ENCODE measurements at regions not wholly inside any gene's neighbourhood (a gene's known extent, or its start where the extent isn't known, plus 50 kb on each side); places are given as distances from the start of the nearest gene placed in this dataset.
"Not testable (repeated sequence)": the region's sequence is repeated elsewhere in the genome, so short reads cannot be mapped to it uniquely, and the experiment has no call there.

DNA sequence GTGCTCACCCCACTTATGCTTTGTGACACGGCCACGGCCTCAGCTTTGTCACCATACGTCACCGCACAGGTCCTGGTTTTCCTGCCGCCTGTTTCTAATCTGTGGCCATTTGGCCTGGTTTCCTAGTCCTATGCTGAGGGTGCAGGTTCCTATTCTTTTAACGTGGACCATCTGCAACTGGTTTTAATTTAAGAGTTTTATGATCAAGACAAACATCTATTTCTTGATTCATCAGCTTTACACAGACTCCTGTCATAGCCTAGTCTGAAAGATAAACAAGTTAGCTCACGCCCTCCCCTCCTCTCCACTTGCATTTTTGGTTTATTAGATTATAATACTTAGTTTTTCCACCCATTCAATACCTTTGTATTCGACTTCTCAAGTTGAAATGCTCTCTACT, 97.5 kb upstream of the RPS6KA2 start:
- DNase-seq (ENCODE audit: low spot score) = no peak

DNA sequence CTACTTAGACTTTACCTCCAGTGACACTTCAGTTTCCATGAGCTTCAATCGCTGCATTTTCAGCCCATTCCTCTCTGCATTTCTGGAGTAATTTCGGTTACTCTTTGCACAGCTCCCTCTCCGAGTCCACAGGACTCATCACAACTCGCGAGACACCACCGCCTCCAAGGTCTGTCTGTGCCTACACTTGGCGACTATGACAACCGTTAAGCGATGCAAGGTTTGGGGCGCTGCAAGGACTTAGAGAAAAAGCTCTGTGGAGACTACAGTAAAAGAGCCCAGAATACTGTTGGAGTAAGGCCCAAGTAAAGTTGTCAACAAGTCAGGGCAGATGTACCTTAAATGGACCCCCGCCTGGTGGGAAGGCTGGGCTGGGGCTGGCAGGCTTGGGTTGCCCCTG, 95.7 kb upstream of the RPS6KA2 start:
- DNase-seq (ENCODE audit: low spot score) = no peak

DNA sequence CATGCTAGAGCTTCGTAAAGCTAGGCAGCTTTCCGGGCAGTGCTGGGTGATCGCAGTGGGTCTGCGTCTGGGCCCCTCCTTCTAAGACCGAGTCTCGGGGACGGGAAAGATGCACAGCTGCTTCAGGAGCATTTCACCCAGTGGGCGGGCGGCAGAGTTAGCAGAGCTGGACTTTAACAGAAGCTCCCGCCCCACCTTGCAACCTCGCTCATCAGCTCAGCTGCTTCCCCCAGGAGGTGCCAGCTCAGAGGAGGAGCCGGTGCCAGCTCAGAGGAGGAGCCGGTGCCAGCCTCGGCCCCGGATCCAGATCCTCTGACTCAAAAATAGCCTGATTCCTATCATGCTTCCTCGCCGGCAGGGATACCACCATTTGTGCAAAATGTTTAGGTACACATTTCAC, 94.5 kb upstream of the RPS6KA2 start:
- no peak for DNase-seq (ENCODE audit: low spot score)

DNA sequence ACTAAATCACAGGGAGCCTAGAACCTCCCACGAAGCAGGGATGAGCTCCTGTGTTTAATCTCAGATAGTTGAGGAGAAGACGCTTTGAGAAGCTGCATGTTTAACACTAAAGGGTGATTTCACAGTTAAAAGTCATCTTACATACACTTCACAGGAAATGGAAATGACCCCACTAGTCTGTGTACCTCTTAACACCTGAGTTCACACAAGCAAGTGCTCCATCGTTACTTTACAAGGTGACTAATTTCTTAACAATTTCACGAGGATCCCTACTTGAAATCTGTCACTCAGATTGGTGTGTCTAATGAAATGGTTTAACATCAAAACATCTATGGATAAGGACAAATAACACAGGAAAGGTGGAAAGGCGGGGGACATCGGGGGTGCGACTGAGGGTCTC, 93.8 kb upstream of the RPS6KA2 start:
- no peak for DNase-seq (ENCODE audit: low spot score)

DNA sequence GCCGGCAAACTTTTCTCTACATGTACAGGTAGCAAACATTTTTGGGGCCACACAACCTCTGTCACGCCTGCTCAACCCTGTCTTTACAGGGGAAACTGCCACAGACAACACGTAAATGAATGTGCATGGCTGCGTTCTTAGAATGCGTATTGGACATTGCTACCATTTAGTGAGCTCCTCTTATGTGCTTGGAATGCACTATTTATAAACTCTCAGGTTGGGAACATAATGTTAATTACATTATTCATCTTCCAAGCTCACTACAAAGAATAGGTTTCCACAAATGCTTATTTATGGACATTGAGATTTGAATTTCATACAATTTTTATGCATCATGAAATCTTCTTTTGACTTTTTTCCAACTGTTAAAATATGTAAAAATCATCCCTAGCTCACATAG, 92.0 kb upstream of the RPS6KA2 start:
- no peak for DNase-seq (ENCODE audit: low spot score)

DNA sequence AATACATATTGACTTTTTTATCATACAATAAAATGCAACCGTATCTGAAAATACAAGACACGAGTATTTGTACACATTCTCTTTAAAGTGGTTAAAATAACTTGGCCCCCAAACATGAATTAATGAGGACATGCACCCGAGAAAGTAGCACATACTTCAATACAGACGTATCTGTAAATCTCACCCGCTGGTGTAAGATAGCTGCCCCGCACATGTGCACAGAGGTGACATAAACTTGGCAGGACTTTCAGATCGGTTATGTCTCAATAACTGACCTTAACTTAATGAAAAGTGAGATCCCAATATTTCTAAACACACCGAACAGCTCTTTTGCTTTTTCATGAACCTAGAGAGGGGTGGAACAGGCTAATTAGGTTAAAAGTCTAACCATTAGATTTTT, 91.5 kb upstream of the RPS6KA2 start:
- DNase-seq (ENCODE audit: low spot score) = no peak

DNA sequence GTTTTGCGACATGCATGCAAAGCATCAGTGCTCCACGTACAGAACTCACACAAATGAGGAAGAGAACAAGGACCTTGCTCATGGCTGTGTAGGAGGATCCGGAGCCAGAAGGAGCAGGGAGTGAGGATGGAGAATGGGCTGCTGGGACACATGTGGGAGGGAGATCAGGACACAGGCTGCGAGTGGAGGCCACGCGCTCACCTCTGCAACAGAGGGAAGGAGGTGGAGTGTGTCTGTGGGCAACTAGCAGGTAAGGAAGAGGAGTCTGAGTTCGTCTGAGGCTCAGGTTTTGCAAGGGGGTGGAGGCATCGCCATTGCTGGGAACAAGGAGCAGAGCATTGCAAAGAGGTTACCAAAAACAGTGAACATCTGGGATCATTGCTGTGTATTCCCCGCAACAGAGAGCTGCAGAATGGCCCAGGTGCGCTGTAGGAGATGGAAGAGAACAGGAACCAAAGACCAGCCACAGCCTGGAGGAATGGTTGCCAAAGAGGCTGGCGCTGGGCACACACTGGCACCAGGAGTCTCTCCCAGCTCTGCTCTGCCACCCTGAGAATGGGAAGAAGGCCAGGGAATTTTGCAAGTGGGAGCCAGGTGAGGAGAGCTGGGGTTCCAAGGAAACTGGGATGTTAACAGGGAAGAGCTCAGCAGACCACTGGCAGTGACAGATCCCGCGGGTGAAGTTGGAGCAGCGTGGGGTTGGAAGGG, 90.0 kb upstream of the RPS6KA2 start:
- no peak for DNase-seq (ENCODE audit: low spot score)

DNA sequence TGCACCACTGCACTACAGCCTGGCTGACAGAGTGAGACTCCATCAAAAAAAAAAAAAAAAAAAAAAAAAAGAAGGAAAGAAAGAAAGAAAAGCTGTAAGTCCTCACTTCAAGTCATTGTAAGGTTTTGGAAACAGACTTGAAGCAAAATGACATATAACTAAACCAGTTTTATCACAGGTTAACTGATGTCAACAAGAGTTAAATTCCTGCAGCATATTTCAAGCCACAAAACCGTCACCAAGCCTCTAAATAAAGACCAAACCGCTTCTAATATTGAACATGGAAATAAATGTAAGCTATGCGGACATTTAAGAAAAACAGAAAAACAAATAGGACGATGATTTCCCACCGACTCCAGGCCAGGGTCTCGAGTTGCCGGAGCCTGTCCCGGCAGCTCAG, 88.9 kb upstream of the RPS6KA2 start:
- DNase-seq (ENCODE audit: low spot score) = no peak

DNA sequence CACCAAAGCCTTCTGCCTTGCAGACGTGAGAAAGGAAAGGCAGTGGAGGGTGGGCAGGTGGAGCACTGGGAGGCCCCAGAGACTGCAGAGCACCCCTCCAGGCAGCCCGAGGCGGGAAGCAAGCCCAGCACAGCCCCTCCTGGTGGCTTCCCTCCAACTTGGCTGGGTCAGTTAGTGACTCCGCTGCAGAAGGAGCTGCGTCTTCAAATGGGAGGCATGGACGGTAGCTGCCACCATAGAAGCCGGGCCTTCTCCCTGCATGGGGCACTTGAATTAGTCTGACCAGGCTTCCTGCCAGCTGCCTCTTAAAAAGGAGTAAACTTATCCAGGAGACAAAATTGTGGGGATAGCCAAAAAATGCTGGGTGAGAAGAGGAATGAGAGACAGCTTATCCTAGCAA, 88.0 kb upstream of the RPS6KA2 start:
- DNase-seq (ENCODE audit: low spot score) = no peak

DNA sequence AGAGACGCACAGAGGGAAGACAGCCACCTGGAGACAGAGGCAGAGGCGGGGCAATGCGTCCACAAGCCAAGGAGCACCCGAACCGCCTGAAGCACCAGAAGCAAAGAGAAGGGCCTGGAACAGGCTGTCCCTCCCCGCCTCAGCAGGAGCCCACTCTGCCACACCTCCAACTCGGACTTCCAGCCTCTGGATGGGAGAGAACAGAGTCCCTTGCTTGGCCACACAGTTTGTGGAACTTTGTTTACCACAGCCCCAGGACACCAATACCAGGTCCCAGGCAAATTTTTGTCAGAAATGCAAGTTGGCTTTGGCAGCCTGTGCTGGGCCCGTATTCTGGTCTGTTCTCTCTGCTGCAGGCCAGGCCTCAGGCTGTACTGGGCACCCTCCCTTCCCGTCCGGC, 87.5 kb upstream of the RPS6KA2 start:
- DNase-seq (ENCODE audit: low spot score) = no peak

DNA sequence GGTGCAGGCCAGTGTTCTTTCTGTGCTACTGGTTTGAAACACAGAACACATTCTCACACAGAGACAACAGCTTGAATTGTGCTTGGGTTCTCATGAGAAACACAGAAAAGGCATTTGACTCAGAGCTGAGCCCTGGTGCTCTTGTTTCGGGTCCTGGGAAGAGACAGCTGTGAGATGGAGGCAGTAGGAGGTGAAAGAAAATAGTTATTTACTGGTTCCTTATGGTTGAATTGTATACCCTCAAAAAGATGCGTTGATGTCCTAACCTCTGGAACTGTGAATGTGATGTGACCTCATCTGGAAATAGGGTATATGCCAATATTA, 87.1 kb upstream of the RPS6KA2 start:
- DNase-seq (ENCODE audit: low spot score) = no peak

DNA sequence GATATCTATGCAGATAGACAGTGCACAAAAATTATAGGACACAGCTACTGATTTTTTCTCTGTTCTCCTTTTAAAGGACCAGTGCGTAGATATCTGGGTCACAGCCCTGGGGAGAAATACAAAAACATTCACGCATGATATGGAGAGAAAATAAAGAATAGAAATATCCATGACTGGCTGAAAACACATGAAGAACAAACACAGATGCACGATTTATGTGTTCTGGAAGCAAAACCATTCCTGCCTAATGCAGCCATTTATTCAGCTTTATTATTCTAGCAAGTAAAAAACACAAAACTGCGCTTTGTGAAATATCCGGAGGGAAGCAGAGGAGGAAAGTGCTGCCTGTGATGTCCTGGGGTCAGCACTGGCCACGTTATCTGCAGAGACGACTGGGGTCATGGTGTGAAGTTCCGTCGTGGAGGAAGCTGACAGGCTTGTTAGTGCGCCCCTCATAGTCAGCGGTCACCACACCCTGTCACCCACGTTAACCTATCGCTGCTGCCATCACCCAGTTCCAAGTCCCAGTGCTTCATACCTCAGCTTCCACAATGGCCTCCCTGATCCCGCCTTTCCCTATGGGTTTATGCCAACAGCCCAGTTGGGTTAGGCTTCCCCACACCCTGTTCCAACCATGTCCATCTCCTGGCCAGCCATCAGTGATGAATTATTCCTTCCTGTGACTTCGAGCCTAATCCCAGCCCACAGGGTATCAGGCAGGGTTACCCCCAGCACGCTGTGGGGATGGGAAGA, 86.6 kb upstream of the RPS6KA2 start:
- no peak for DNase-seq (ENCODE audit: low spot score)

DNA sequence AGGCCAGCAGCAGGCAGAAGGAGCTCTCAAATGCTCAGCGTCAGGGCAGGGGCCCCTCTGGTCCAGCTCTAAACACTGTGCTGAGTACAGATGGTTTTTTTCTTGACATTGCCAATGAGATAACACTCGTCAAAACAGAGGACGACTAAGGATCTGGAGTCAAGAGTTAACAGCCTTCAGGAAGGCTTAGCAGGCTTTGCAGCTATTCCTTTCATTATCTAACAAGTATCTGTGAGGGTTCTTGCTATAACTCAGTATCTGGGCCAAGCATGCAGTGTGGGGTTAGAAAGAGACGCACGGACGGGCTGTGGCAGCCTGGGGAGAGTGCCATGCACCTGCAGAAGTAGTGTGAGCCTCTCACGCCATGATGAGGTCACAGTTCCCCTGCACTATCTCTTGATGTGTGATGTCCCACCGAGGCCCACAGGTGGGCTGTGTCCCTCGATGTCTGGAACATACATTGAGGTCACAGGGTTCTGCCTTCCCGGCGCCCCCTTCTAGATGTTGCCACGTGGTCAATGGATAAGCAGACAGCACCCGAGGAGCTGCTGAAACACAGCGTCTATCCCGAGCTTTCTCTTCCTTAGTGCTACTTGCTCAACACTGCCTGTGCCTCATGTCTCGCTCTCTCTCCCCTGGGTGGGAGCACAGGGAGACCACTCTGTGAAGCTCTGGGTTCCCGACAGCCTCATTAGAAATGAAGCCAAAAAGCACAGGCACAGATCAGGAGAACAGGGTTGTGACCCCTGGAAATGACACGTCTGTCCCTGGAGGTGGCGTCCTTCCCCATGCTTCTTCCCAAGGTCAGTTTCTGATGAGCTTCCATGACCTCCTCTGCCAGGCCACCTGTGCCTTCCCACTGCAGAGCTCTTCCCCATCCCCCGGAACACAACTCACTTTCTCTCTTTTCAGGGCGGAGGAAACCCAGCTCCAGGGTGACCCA, 85.5 kb upstream of the RPS6KA2 start:
- DNase-seq (ENCODE audit: low spot score) = no peak

DNA sequence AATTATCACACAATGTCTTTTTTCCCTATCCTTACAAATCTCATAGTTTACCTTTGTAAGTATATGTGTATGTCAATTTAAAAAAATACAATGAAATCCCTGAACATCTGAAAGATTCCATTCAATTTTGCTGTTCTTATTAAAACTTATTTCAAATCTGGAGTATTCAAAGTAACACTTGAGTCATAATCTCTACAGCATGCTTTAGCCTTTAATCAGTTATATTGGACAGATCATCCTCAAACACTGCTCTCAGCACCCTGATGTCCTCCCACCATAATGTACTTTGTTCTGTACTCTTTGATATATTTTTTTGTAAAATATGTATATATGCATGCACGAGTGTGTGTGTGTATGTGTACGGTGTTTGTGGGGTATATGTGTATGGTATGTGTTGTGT, 83.0 kb upstream of the RPS6KA2 start:
- DNase-seq (ENCODE audit: low spot score) = no peak

DNA sequence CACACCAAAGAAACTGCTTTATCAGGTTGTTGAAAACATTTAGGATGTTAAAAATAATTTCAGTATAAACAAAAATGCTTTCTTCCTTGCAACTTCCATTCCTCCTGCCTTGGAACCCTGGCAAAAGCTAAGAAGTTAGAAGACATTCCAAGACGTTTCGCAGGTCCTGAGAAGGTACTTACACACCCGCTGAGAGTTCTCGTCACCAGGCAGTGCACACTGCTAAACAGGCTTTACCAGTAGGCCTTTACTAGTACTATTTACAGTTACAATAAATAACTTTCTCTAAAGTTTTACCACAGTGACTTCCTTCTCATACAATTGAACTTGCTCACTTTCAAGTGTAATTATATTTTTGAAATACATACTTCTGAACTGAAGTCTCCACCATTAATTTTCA, 81.4 kb upstream of the RPS6KA2 start:
- DNase-seq (ENCODE audit: low spot score) = no peak

DNA sequence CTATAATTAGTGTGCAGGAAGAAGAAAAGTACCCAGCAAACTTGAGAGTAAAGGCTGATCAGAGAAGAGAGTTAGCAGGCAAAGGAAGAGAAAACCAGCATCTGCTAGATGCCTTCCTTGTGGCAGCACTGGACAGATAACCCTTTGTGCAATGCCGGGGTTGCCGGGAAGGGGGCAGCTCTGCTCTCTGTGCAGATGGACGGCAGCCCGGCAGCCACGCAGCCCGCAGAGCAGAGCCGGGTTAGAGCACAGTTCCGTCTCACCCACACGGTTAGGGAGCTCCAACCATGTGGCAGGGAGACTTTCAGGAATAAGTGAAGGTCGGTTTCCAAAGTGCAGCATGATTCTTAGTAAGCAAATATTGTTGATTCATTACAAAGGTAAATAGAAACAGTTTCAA, 80.0 kb upstream of the RPS6KA2 start:
- no peak for DNase-seq (ENCODE audit: low spot score)

DNA sequence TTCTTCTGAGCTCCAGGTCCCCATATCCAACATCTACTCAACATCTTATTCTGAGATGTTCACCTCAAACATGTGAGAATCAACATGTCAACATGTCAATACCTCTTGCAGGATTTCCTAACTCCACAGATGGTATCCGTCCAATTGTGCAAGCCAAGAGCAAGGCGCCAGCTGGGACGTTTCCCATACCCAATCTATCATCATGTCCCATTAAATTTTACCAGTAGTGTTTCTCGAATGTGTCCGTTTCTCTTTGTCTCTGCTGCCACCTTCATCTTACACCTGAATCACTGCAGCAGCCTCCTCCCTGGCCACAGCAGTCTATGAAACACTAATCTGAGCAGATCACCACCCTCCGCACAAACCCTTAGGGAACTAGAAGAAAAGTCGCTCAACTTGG, 78.0 kb upstream of the RPS6KA2 start:
- no peak for DNase-seq (ENCODE audit: low spot score)

DNA sequence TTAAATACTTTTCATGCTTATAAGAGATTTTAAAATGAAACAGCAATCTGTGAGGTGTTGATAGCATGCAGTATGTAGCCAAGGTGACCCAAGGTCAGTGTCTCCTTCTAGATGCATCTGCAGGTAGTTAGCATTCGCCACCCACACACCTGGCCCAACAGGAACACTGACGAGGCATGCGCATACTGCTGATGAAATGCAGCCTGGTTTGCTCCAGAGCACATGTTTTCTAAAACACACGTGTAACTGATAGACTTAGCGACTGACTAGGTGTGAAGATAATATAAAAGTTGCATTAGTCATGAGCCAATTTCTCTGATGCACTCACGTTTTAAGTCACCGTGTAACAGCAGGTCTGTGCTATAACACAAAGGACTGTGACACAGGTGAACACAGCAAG, 77.1 kb upstream of the RPS6KA2 start:
- DNase-seq (ENCODE audit: low spot score) = no peak

DNA sequence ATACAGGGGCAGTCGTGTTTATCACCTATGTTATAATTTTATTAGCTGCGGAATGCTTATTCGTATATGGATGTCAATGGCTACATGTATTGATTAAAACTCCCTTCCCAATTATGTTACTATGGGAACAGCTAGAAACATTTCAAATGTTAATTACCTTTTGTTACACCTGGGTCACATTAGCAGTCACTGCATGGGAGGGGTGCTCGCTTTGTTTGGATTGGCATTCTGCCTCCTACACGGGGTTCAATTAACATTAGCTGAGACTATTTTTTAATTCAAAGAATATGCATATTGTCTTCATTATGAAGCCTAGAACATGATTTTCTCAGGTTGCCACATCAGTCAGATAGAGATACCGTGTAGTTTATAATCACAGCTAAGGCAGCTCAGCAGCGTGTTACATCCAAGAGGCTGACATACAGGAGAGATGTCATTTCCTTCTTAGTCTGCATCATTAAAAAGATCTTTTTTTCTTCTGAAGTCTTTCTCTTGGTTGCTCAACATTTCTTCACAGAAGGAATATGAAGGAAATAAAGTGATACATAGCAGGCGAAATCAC, 76.2 kb upstream of the RPS6KA2 start:
- DNase-seq (ENCODE audit: low spot score) = no peak

DNA sequence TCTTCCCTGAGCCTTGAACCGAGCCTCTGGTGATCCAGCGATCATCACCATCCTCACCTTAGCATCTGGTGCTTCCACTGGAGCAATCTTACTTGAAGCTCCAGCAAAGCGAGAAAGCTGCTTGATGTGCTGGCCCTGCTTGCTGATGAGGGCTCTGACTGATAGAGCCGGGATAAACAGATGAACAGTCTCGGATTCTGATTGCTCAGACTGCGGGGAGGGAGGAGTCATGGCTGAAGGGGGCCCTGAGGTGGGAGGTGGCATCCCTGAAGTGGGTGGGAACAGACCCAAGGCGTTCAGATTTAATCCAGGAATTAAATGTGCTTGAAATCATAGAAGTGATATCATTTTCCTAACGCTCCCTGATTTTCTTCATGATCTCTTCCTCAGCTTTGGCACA, 74.4 kb upstream of the RPS6KA2 start:
- not testable (repeated sequence) for DNase-seq (ENCODE audit: low spot score)

DNA sequence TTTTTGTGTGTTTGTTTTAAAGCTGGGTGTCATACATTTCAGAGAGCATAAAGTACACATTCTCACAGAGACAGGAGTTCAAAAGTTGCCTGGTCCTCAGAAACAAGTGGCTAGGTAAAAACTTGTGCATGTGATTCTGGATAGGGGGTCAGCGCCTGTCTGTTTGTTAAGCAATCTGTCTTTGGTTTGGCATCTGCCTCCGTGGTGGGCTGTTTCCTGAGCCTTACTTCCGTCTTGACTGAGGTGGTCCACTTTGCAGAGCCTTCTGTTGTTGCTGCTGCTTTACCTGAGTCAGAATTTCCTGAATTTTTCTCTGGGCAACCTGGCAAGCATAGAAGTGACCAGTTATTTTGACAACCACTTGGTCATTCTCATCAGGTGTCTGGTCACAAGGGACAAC, 73.8 kb upstream of the RPS6KA2 start:
- DNase-seq (ENCODE audit: low spot score) = not testable (repeated sequence)

DNA sequence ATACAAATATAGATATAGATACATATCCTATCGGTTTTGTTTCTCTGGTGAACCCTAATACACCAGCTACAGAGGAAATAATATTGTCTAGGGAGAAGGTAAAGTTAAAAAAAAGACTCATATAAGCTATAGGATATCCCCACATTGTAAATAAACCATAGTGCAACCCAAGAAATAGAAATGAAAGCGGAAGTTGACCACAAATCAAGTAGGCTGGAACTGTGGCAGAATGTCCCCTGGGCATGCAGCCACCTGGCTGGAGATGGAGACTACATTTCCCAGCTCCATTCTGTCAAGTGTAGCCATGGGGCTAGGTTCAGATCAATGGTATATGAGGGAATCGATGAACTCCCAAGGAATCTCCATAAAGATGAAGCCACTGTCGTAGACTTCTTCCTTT, 70.1 kb upstream of the RPS6KA2 start:
- DNase-seq (ENCODE audit: low spot score) = no peak

DNA sequence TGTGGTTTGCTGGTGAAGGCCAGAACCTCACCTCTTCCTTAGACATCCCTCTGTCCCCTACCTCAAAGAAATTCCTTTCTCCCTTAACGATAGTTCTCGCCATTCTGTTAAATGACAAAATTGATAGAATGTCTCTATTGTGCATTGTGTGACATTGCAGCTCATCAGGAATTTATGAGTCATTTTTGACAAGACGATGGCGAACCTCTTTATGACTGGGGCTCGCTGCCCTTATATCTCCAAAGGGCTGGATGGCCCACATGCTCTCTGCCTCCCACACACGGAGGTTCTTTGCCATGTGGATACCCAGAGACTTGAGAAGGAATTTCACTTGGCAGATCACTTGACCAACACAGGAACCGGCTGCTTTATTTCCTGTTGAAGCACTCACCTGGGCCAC, 66.8 kb upstream of the RPS6KA2 start:
- no peak for DNase-seq (ENCODE audit: low spot score)

Measured in RKO (cell line).